T47D (cell line): ENCODE measurements at regions not wholly inside any gene's neighbourhood (a gene's known extent, or its start where the extent isn't known, plus 50 kb on each side); places are given as distances from the start of the nearest gene placed in this dataset.

Source experiments
- DNase-seq, 2 experiments: peaks; one replicate each; pipeline versions ENCODE4 v3.0.0 to v3.0.0-alpha.2; 2011 to 2012; ENCODE audit warnings: low read depth in 1 of 2, low spot score in 1 of 2
- JUND ChIP-seq: IDR thresholded peaks from 2 replicates; pipeline ENCODE4 v1.6.1; 2012; ENCODE audit warnings: low read depth
- in situ Hi-C: cut with HindIII; loops from 2 replicates; pipeline ENCODE4 v1.10.0; 2016; ENCODE audit warnings: low sequenced_read_pairs, low pct_unique_long_range_greater_than_20kb

- TF ChIP-seq JUND, result no peak
- in situ Hi-C loops, result no loop called here
- DNase-seq, result no peak
Measured at GRCh38 chr12:127235761-127236160, 1031.2 kb upstream of the TMEM132C start.

DNA sequence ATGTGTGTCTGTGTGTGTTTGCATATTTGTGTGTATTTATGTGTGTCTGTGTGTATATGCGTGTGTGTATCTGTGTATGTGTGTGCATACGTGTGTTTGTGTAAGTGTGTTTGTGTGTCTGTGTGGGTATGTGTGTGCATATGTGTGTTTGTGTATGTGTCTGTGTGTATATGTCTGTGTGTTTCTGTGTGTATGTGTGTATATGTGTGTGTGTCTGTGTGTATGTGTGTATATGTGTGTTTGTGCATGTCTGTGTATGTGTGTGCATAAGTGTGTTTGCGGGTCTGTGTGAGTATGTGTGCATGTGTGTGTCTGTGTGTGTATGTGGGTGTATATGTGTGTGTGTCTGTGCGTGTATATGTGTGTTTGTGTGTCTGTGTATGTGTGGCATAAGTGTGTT lies 1030.5 kb upstream of the TMEM132C start:
- no peak for TF ChIP-seq JUND
- DNase-seq, result no peak
- in situ Hi-C loops, result no loop called here

- in situ Hi-C loops, result no loop called here
- DNase-seq, result no peak
- no peak for TF ChIP-seq JUND
Measured at GRCh38 chr12:127237151-127237550, 1029.8 kb upstream of the TMEM132C start.

GRCh38 chr12:127238107-127238506 lies 1028.9 kb upstream of the TMEM132C start:
- no peak for DNase-seq

DNA sequence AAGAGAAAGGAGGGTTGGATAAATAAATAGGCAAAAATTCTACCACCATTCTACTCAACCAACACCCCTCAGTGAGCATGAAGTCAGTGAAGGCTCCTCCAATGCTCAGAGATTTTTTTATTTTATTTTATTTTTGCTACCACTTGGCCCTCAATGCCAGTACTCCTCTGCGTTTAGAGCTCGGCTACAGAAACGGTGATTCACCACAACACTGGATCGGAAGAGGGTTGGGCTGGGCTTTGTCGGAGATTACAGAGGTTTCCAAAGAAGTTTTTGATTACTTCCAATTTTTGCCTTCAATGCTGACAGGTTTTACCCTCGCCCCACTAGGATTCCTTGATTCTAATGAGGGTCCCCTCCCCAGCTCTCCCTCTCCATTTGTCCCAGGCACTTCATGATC lies 1027.2 kb upstream of the TMEM132C start:
- TF ChIP-seq JUND, result no peak
- in situ Hi-C loops, result no loop called here
- DNase-seq, result no peak

More at GRCh38 chr12:127238107-127238506, 1028.9 kb upstream of the TMEM132C start:
- in situ Hi-C loops, result no loop called here
- no peak for TF ChIP-seq JUND

GRCh38 chr12:127240249-127240929 lies 1026.6 kb upstream of the TMEM132C start:
- no peak for DNase-seq
- no peak for TF ChIP-seq JUND
- in situ Hi-C loops, result no loop called here

DNA sequence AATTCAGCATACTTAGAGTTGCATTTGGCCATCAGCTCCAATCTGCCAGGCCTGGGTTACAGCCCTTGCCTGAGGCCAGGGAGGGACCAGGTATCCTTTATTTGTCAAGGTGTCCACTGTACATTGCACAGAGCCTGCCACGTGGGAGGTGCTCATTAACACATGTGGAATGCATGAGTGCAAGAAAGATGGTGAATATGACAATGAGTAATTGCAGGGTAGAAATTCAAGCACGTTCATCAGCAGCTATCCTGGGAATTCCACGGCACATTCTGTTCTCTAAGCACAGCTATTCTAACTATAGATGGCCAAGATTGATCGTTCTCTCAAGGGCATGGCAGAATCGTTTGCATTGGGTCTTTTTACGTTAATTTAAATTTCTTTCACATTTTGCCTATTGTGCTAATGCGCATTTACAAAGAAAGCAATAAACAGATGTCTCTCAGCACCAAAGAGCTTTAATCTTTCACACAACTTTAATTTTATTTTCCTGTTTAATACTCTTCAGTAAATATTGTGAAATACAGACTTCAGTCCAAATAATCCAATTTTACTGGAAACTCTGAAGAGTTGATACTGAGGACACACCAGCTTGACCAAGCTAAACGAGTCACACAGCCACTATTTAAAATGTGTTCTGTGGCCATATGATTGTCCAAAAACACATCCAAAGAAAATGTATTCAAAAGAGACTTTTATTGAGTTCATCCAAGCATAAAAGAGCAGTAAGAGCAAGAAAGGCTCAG lies 1025.7 kb upstream of the TMEM132C start:
- TF ChIP-seq JUND, result no peak
- no peak for DNase-seq
- in situ Hi-C loops, result no loop called here

- no peak for TF ChIP-seq JUND
- in situ Hi-C loops, result no loop called here
Measured at GRCh38 chr12:127245009-127245408, 1022.0 kb upstream of the TMEM132C start.

DNA sequence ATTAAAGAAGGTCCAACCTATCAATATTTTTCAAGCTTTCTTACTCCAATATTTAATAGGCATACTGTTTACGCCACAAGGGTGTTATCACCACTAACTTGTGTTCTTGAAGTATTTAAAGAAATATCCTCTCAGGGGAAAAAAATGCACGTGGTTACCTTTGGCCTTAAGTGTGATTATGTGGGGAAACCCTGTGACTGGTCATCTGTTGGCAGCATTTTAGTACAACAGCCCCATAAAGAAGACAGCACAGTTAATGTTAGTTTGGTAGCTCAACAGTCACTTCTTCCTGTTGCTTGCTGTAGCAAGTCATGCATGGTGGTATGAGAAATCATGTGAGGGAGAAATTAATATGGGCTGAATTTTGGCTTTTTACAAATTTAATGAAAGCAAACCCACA lies 1021.5 kb upstream of the TMEM132C start:
- in situ Hi-C loops, result no loop called here
- no peak for TF ChIP-seq JUND
- no peak for DNase-seq

More at GRCh38 chr12:127245009-127245408, 1022.0 kb upstream of the TMEM132C start:
- DNase-seq, result no peak

- TF ChIP-seq JUND, result no peak
- in situ Hi-C loops, result no loop called here
- no peak for DNase-seq
Measured at GRCh38 chr12:127247937-127248336, 1019.0 kb upstream of the TMEM132C start.

DNA sequence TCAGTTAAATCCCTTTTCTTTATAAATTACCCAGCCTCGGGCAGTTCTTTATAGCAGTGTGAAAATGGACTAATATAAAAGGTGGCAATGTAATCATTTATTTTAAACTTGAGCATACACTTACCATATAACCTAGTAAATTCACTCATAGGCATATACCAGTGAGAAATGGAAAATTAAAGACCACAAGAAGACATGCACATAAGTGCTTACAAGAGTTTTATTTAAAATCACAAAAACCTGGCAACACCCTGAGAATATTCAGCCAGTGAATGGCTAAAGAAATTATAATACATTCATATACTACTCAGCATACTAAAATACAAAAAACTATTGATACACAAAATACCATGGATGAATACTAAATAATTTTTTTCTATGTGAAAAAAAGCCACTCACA lies 1017.5 kb upstream of the TMEM132C start:
- no peak for DNase-seq
- no peak for TF ChIP-seq JUND
- in situ Hi-C loops, result no loop called here

DNA sequence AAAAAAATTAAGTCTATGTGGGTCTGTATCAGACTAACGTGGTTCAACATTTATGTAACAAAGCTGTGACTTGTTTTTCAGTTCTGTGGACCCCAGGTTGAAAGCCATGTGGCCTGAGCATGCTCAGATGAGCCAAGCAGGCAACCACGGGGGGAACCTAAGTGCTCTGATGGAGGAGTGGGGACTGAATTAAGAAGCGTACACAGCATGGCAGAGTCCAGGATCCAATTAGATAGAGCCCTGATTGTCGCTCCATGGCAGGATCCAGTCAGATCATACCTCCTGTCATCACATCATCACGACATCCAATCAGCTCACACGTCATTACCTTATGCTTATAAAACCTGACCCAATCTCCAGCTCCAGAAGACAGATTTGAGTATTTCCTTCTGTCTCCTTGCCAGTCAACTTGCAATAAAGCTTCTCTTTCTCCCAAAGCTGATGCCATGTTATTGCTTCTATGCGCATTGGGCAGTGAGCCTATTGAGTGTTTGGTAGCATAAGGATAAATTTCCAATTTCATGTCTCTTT lies 1013.1 kb upstream of the TMEM132C start:
- in situ Hi-C loops, result no loop called here
- TF ChIP-seq JUND, result no peak

DNA sequence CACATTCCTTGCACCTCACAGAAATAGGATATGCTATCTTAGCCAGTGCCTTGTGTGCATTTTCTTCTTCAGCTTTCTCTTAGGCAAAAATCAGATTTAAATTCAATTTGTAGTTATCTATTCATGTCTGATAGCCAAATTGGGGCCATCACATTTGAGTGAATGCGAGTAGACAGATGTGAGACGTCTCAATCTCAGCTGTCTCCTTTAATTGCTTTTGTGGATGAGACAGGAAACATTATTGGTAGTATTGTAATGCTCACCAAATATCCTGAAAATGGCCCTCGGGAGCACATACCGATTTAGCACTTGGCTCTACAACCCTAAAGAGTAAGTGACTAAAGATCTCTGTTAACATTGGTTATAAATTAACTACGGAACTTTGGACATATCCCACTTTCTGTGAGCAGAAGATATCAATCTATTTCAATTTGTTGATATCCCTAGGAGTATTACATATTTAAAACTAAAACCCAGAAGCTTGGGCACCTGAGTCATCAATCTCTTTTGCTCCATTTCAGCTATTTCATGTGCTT lies 1012.5 kb upstream of the TMEM132C start:
- no peak for DNase-seq
- TF ChIP-seq JUND, result no peak
- in situ Hi-C loops, result no loop called here

More for the DNA sequence above, 1013.1 kb upstream of the TMEM132C start:
- DNase-seq, result no peak
